ENCODE measurements at regions not wholly inside any gene's neighbourhood (a gene's known extent, or its start where the extent isn't known, plus 50 kb on each side); places are given as distances from the start of the nearest gene placed in this dataset.

GRCh38 chr10:34001087-34001580 is 666.7 kb upstream of the NRP1 start:
- no peak overlapping the region for H3K9ac ChIP-seq (ENCODE audit: low read depth, low read length)
- H4K20me1 ChIP-seq (ENCODE audit: insufficient read depth, low read length) = no peaks in the 10 kb centered on the region
- H3K36me3 ChIP-seq (ENCODE audit: insufficient read depth, low read length) = no peaks in the 10 kb centered on the region
- no peak overlapping the region for H3K27ac ChIP-seq (ENCODE audit: low read length)
- ATAC-seq (ENCODE audit: insufficient read depth, low read depth) (no peak), DNase-seq (no peak)
- H2AFZ ChIP-seq (ENCODE audit: low read depth, low read length) = no peak overlapping the region
- no peaks in the 10 kb centered on the region for H3K9me3 ChIP-seq (ENCODE audit: insufficient read depth, low read length, severe bottlenecking)
- H3K4me3 ChIP-seq (ENCODE audit: low read depth in 1 of 2, low read length in 2 of 2) = no peak overlapping the region
- H3K4me1 ChIP-seq (ENCODE audit: insufficient read depth, low read length) = no peaks in the 10 kb centered on the region
- H3K4me2 ChIP-seq (ENCODE audit: insufficient read depth, low read length) = no peak overlapping the region
- TF ChIP-seq, protein P1, sequence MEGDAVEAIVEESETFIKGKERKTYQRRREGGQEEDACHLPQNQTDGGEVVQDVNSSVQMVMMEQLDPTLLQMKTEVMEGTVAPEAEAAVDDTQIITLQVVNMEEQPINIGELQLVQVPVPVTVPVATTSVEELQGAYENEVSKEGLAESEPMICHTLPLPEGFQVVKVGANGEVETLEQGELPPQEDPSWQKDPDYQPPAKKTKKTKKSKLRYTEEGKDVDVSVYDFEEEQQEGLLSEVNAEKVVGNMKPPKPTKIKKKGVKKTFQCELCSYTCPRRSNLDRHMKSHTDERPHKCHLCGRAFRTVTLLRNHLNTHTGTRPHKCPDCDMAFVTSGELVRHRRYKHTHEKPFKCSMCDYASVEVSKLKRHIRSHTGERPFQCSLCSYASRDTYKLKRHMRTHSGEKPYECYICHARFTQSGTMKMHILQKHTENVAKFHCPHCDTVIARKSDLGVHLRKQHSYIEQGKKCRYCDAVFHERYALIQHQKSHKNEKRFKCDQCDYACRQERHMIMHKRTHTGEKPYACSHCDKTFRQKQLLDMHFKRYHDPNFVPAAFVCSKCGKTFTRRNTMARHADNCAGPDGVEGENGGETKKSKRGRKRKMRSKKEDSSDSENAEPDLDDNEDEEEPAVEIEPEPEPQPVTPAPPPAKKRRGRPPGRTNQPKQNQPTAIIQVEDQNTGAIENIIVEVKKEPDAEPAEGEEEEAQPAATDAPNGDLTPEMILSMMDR (IDR thresholded peaks at IDR 0.05; ENCODE audit: borderline replicate concordance, extremely low read depth, low read length, poor library complexity, severe bottlenecking) = no peak
- TF ChIP-seq EZH2 (IDR thresholded peaks at IDR 0.05; ENCODE audit: borderline replicate concordance, low read depth, low read length, severe bottlenecking) = no peak
- H3K79me2 ChIP-seq (ENCODE audit: insufficient read depth, low read length) = no peaks in the 10 kb centered on the region
- H3K27me3 ChIP-seq (ENCODE audit: insufficient read depth, low read length, poor library complexity) = no peaks in the 10 kb centered on the region

GRCh38 chr10:33993917-33994316 is 659.5 kb upstream of the NRP1 start:
- Histone ChIP-seq H2AFZ (ENCODE audit: low read depth, low read length) (no peak overlapping the region), H3K36me3 (ENCODE audit: insufficient read depth, low read length) (no peaks in the 10 kb centered on the region), H3K27ac (ENCODE audit: low read length) (no peak overlapping the region), H3K27me3 (ENCODE audit: insufficient read depth, low read length, poor library complexity) (no peaks in the 10 kb centered on the region), H3K9ac (ENCODE audit: low read depth, low read length) (no peak overlapping the region), H3K4me2 (ENCODE audit: insufficient read depth, low read length) (no peak overlapping the region), H3K4me1 (ENCODE audit: insufficient read depth, low read length) (no peaks in the 10 kb centered on the region), H3K9me3 (ENCODE audit: insufficient read depth, low read length, severe bottlenecking) (no peaks in the 10 kb centered on the region), H4K20me1 (ENCODE audit: insufficient read depth, low read length) (no peaks in the 10 kb centered on the region), H3K4me3 (ENCODE audit: low read depth in 1 of 2, low read length in 2 of 2) (no peak overlapping the region), H3K79me2 (ENCODE audit: insufficient read depth, low read length) (no peaks in the 10 kb centered on the region)
- ATAC-seq (ENCODE audit: insufficient read depth, low read depth) = no peak
- TF ChIP-seq EZH2 (IDR thresholded peaks at IDR 0.05; ENCODE audit: borderline replicate concordance, low read depth, low read length, severe bottlenecking) = no peak
- TF ChIP-seq, protein P1 (IDR thresholded peaks at IDR 0.05; ENCODE audit: borderline replicate concordance, extremely low read depth, low read length, poor library complexity, severe bottlenecking) = no peak
- DNase-seq = no peak

DNA sequence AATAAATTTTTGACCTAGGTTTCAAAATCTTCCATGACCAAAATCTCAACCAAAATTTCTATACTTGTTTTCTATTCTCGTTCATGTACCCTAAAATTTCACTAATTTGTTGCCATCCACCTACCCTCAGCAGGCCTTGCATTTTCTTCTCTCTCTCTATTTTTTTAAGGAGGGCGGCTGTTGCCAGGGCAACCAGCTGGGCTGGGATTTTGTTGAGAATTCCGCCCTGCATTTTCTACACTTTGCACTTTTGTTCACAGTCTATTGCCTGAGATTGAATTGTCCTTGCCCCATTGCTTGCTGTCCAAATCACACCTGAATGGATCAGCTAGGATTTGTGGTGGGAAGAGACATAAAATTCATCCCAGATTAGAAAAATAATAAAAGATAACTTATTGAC is 657.5 kb upstream of the NRP1 start:
- H3K9me3 ChIP-seq (ENCODE audit: insufficient read depth, low read length, severe bottlenecking) = no peaks in the 10 kb centered on the region
- no peaks in the 10 kb centered on the region for H3K27me3 ChIP-seq (ENCODE audit: insufficient read depth, low read length, poor library complexity)
- H3K4me1 ChIP-seq (ENCODE audit: insufficient read depth, low read length) = no peaks in the 10 kb centered on the region
- no peaks in the 10 kb centered on the region for H3K36me3 ChIP-seq (ENCODE audit: insufficient read depth, low read length)
- no peak overlapping the region for H3K4me3 ChIP-seq (ENCODE audit: low read depth in 1 of 2, low read length in 2 of 2)
- H3K4me2 ChIP-seq (ENCODE audit: insufficient read depth, low read length) = no peak overlapping the region
- DNase-seq (no peak), ATAC-seq (ENCODE audit: insufficient read depth, low read depth) (no peak)
- H3K79me2 ChIP-seq (ENCODE audit: insufficient read depth, low read length) = no peaks in the 10 kb centered on the region
- H2AFZ ChIP-seq (ENCODE audit: low read depth, low read length) = no peak overlapping the region
- no peak overlapping the region for H3K9ac ChIP-seq (ENCODE audit: low read depth, low read length)
- no peaks in the 10 kb centered on the region for H4K20me1 ChIP-seq (ENCODE audit: insufficient read depth, low read length)
- no peak overlapping the region for H3K27ac ChIP-seq (ENCODE audit: low read length)
- TF ChIP-seq EZH2 (IDR thresholded peaks at IDR 0.05; ENCODE audit: borderline replicate concordance, low read depth, low read length, severe bottlenecking) = no peak
- TF ChIP-seq, protein P1 (IDR thresholded peaks at IDR 0.05; ENCODE audit: borderline replicate concordance, extremely low read depth, low read length, poor library complexity, severe bottlenecking) = no peak

DNA sequence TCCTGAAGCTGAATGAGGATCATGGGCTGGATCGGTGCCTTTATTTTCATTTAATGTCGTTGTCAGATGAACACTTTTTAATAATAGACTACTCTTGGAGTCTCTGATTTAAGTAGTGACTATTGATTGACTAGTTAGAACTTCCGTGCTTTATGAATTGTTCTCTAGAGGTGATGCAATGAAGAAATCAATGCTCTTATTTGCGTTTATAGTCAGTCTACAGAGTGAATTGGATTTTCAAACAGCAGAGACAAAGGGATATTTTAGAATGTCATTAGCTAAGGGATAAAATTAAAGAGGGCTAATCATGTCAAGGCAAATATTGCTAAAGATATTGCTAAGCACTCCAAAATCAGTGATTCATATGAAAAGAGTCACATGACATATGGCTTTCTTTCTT is 652.0 kb upstream of the NRP1 start:
- H3K36me3 ChIP-seq (ENCODE audit: insufficient read depth, low read length) = no peaks in the 10 kb centered on the region
- ATAC-seq (ENCODE audit: insufficient read depth, low read depth) = no peak
- H3K4me3 ChIP-seq (ENCODE audit: low read depth in 1 of 2, low read length in 2 of 2) = no peak overlapping the region
- no peak overlapping the region for H3K4me2 ChIP-seq (ENCODE audit: insufficient read depth, low read length)
- H3K4me1 ChIP-seq (ENCODE audit: insufficient read depth, low read length) = no peaks in the 10 kb centered on the region
- TF ChIP-seq, protein P1 (IDR thresholded peaks at IDR 0.05; ENCODE audit: borderline replicate concordance, extremely low read depth, low read length, poor library complexity, severe bottlenecking) = no peak
- TF ChIP-seq EZH2 (IDR thresholded peaks at IDR 0.05; ENCODE audit: borderline replicate concordance, low read depth, low read length, severe bottlenecking) = no peak
- H4K20me1 ChIP-seq (ENCODE audit: insufficient read depth, low read length) = no peaks in the 10 kb centered on the region
- H3K27ac ChIP-seq (ENCODE audit: low read length) = no peak overlapping the region
- no peaks in the 10 kb centered on the region for H3K9me3 ChIP-seq (ENCODE audit: insufficient read depth, low read length, severe bottlenecking)
- no peak overlapping the region for H2AFZ ChIP-seq (ENCODE audit: low read depth, low read length)
- H3K9ac ChIP-seq (ENCODE audit: low read depth, low read length) = no peak overlapping the region
- DNase-seq = no peak
- no peaks in the 10 kb centered on the region for H3K79me2 ChIP-seq (ENCODE audit: insufficient read depth, low read length)
- no peaks in the 10 kb centered on the region for H3K27me3 ChIP-seq (ENCODE audit: insufficient read depth, low read length, poor library complexity)
